GM06990 (cell line): ENCODE measurements at regions not wholly inside any gene's neighbourhood (a gene's known extent, or its start where the extent isn't known, plus 50 kb on each side); places are given as distances from the start of the nearest gene placed in this dataset.

Experiments used
- DNase-seq: peaks from one replicate; pipeline ENCODE4 v3.0.0-alpha.2; 2011; ENCODE audit not compliant: insufficient read length; ENCODE audit errors: extremely low read depth
- H3K27me3 ChIP-seq: replicated peaks from 2 replicates; pipeline ENCODE4 v1.6.0; 2011; ENCODE audit warnings: low read length; ENCODE audit not compliant: control insufficient read depth, insufficient read depth
- H3K36me3 ChIP-seq: 2 replicates; pipeline ENCODE4 v1.5.1; 2011; ENCODE audit warnings: low read length; ENCODE audit not compliant: control insufficient read depth, insufficient read depth
- H3K4me3 ChIP-seq: replicated peaks from 2 replicates; pipeline ENCODE4 v1.5.1; 2011; ENCODE audit warnings: low read depth, mild to moderate bottlenecking, control low read depth, low read length
- TF ChIP-seq, protein P1 (sequence below): IDR thresholded peaks from 2 replicates; pipeline ENCODE4 v1.5.1; 2011; ENCODE audit warnings: low read length, control low read depth, mild to moderate bottlenecking, inconsistent platforms; ENCODE audit not compliant: insufficient read depth, poor library complexity, severe bottlenecking

DNA sequence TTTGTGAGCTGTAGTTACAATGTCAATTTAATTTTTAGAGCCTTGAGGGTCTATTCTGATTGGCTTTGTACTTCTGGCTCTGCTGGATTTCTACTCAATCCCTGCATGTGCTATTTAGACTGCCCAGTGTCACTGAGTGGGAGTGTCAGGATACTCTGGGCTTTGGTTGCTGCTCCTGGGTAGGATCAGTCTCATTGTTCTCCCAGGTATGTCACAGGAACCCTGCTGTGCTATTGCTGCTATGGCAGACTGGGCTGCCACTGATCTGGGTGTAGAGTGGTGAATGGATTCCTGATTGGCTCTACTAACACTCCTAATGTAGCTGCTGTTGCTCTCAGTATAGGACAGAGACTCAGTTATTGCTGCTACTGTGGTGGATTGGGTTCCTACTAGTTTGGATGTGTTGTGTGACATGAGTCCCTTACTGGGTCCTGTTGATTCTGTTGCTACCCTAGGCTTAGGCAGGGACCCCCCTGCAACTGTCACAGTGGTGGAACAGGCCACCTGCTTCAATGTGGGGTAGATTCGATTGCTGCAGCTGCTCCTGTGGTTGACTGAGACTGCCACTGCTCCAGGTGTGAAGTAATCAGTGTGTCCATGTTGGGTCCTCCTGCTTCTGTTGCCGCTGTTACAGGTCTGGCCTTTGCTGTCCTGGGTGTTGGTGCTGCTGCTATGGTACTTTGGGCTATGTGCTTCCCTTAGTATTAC, 707.8 kb upstream of the AMOT start:
- no peak for DNase-seq
- no peak overlapping the region for H3K4me3 ChIP-seq
- H3K36me3 ChIP-seq = no peaks in the 10 kb centered on the region
- H3K27me3 ChIP-seq = no peaks in the 10 kb centered on the region
- TF ChIP-seq, protein P1, sequence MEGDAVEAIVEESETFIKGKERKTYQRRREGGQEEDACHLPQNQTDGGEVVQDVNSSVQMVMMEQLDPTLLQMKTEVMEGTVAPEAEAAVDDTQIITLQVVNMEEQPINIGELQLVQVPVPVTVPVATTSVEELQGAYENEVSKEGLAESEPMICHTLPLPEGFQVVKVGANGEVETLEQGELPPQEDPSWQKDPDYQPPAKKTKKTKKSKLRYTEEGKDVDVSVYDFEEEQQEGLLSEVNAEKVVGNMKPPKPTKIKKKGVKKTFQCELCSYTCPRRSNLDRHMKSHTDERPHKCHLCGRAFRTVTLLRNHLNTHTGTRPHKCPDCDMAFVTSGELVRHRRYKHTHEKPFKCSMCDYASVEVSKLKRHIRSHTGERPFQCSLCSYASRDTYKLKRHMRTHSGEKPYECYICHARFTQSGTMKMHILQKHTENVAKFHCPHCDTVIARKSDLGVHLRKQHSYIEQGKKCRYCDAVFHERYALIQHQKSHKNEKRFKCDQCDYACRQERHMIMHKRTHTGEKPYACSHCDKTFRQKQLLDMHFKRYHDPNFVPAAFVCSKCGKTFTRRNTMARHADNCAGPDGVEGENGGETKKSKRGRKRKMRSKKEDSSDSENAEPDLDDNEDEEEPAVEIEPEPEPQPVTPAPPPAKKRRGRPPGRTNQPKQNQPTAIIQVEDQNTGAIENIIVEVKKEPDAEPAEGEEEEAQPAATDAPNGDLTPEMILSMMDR = no peak

DNA sequence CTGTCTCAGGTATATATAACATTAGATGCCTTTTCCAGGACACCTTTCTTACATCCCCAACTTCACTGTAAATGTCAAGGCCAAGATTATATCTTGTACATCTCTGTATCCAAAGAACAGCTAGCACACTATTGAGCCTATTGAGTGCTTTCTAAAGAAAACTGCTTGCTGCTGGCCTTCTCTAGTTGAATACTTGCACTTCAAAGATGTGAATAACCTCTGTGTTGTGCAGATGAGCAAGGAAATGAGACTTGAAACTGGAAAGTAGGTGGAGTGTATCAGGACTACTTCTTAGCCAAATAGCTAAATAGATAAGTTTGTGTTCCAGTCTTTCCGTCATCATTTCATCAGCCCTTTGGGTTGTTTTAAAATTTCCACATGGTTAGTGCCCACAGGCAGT, 704.4 kb upstream of the AMOT start:
- Histone ChIP-seq H3K36me3 (no peaks in the 10 kb centered on the region), H3K27me3 (no peaks in the 10 kb centered on the region), H3K4me3 (no peak overlapping the region)
- no peak for DNase-seq
- TF ChIP-seq, protein P1 = no peak

DNA sequence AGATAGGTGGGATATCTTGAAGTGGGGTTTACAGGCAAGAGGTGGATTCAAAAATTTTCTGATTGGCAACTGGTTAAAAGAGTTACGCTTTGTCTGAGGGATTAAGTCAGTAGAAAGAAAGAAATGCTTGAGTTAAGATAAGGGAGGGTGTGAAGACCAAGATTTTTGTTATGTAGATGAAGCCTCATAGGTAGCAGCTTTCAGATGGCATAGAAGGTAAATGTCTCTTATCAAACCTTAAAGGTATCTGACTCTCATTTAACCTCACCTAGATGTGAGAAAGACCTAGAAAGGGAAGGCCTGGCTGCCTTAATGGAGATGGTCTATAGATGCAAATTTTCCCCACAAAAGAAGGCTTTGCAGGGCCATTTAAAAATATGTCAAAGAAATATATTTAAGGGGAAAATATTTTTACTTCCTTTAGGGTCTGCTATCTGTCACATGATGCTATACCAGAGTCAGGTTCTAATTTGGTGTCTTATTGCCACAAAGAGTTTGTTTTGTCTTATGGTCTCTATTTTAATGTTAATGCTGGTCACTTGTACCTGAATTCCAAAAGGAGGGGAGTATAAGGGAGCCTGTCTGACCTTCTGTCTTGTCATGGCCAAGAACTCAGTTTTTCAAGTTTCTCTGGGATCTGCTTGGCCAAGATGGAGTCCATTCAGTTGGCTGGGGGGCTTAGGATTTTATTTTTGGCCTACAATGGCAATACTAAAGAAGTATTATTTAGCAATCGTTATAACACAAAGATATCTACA, 699.1 kb upstream of the AMOT start:
- DNase-seq = no peak
- Histone ChIP-seq H3K4me3 (no peak overlapping the region), H3K36me3 (no peaks in the 10 kb centered on the region), H3K27me3 (no peaks in the 10 kb centered on the region)
- TF ChIP-seq, protein P1 = no peak

DNA sequence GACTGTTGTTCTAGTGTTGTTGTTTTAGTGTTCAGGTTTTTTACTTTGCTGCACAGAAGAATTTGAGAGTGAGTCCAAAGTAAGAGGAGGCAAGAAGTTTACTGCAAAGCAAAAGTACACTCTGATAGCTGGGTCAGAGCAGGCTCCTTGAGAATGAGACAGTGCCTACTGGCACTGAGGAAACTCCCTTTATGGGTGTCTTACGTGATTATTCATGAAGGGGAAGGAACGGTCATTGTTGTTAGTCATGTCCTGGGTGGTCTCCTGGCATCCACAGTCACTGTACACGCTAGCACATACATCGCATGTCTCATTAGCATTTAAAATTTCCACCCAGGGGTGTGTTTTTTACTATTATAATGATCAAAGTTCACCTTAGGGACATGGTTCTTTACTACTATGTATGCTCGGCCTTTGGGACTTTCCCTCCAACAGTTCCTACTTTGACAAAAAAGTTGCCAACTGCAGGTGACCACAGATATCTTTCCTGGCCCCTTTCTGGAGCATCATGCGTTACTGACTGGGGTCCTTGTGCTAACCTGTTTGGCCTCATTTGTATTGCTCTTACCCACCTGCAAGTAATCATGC, 688.9 kb upstream of the AMOT start:
- no peak for DNase-seq
- TF ChIP-seq, protein P1 = no peak
- no peaks in the 10 kb centered on the region for H3K27me3 ChIP-seq
- no peak overlapping the region for H3K4me3 ChIP-seq
- no peaks in the 10 kb centered on the region for H3K36me3 ChIP-seq

DNA sequence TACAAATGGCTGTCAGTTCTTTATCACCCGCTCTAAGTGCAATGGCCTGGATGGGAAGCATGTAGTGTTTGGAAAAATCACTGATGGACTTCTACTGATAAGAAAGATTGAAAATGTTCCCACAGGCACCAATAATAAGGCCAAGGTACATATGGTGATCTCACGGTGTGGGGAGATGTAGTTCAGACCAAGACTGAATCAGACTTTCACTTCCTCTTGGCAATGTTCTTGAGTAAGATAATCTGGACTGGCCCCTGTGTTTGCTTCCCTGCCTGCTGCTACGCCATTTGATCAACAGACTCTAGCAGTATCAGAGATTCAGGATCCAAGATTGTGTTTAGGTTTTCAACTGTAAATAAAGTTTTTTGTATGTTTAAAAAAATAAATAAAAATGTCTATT, 682.2 kb upstream of the AMOT start:
- TF ChIP-seq, protein P1 = no peak
- DNase-seq = peak; percentile 1
- Histone ChIP-seq H3K4me3 (no peak overlapping the region), H3K27me3 (no peaks in the 10 kb centered on the region), H3K36me3 (no peaks in the 10 kb centered on the region)
